SU-DHL-6 (cell line): ENCODE measurements at regions not wholly inside any gene's neighbourhood (a gene's known extent, or its start where the extent isn't known, plus 50 kb on each side); places are given as distances from the start of the nearest gene placed in this dataset.

Experiments
- EZH2phosphoT487 ChIP-seq: fragments of 200-600 bp; sonication (generic), shearing (Covaris generic); conservative IDR thresholded peaks from 2 replicates; pipeline ENCODE4 v1.6.1; 2018; ENCODE audit warnings: mild to moderate bottlenecking, antibody characterized with exemption, low read length, moderate library complexity, mixed read lengths
- TF ChIP-seq, protein P1 (sequence below): fragments of 200-600 bp; sonication (generic); IDR thresholded peaks from one replicate; pipeline ENCODE4 v1.5.1; 2017; ENCODE audit warnings: antibody characterized with exemption, mild to moderate bottlenecking, low read length, moderate library complexity; ENCODE audit not compliant: insufficient read depth, poor library complexity, severe bottlenecking

DNA sequence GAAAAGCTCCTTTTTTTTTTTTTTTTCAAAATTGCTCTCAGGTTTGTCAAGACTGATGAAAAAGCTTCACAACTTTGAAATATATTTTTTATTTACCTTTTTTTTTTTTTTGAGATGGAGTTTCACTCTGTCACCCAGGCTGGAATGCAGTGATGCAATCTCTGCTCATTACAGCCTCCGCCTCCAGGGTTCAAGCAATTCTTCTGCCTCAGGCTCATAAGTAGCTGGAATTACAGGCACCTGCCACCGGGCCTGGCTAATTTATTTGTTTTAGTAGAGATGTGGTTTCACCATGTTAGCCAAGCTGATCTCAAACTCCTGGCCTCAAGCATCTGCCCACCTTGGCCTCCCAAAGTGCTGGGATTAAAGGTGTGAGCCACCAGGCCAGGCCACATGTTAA is 1515.0 kb downstream of the OTOL1 start:
- TF ChIP-seq, protein P1, sequence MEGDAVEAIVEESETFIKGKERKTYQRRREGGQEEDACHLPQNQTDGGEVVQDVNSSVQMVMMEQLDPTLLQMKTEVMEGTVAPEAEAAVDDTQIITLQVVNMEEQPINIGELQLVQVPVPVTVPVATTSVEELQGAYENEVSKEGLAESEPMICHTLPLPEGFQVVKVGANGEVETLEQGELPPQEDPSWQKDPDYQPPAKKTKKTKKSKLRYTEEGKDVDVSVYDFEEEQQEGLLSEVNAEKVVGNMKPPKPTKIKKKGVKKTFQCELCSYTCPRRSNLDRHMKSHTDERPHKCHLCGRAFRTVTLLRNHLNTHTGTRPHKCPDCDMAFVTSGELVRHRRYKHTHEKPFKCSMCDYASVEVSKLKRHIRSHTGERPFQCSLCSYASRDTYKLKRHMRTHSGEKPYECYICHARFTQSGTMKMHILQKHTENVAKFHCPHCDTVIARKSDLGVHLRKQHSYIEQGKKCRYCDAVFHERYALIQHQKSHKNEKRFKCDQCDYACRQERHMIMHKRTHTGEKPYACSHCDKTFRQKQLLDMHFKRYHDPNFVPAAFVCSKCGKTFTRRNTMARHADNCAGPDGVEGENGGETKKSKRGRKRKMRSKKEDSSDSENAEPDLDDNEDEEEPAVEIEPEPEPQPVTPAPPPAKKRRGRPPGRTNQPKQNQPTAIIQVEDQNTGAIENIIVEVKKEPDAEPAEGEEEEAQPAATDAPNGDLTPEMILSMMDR: no peak
- no peak for TF ChIP-seq EZH2phosphoT487
